GM12878 (cell line): ENCODE measurements at regions not wholly inside any gene's neighbourhood (a gene's known extent, or its start where the extent isn't known, plus 50 kb on each side); places are given as distances from the start of the nearest gene placed in this dataset.

Experiments
- CHD4 ChIP-seq: fragments of 200-600 bp; sonication (generic); IDR thresholded peaks from 2 replicates; pipeline ENCODE4 v1.6.1; 2016; ENCODE audit warnings: mild to moderate bottlenecking
- CTCF ChIP-seq, 3 experiments: IDR thresholded peaks in 2 of 3; conservative IDR thresholded peaks in 1 of 3; 2 replicates each; pipeline ENCODE4 v1.5.1; 2011; ENCODE audit warnings: low read depth in 3 of 3, low read length in 3 of 3, mild to moderate bottlenecking in 3 of 3, control low read depth in 2 of 3, moderate library complexity in 2 of 3, inconsistent platforms in 1 of 3, mixed read lengths in 1 of 3; ENCODE audit not compliant: control insufficient read depth in 2 of 3, insufficient read depth in 1 of 3; ENCODE audit errors: extremely low read depth in 1 of 3
- EGR1 ChIP-seq, 2 experiments: IDR thresholded peaks; 1 replicate in 1 of 2; 2 replicates in 1 of 2; pipeline ENCODE4 v1.6.1; 2011 to 2012; ENCODE audit warnings: low read depth in 2 of 2, low read length in 2 of 2, borderline replicate concordance in 1 of 2, mild to moderate bottlenecking in 1 of 2, moderate library complexity in 1 of 2
- KLF5 ChIP-seq: fragments of 450-650 bp; IDR thresholded peaks from 2 replicates; pipeline ENCODE4 v1.6.1; 2014; ENCODE audit warnings: mild to moderate bottlenecking; ENCODE audit not compliant: partially characterized antibody
- NR2C2 ChIP-seq: IDR thresholded peaks from 2 replicates; pipeline ENCODE4 v1.6.1; 2011; ENCODE audit warnings: borderline replicate concordance, low read depth; ENCODE audit not compliant: control insufficient read depth, insufficient read length
- POLR2A ChIP-seq: IDR thresholded peaks from 2 replicates; pipeline ENCODE4 v1.6.1; 2011; ENCODE audit warnings: low read depth, mild to moderate bottlenecking, low read length
- POLR2AphosphoS5 ChIP-seq: IDR thresholded peaks from 2 replicates; pipeline ENCODE4 v1.6.1; 2011; ENCODE audit warnings: mild to moderate bottlenecking, low read length, inconsistent platforms
- RAD21 ChIP-seq: IDR thresholded peaks from 2 replicates; pipeline ENCODE4 v1.6.1; 2011; ENCODE audit warnings: mild to moderate bottlenecking, low read depth, low read length, moderate library complexity; ENCODE audit not compliant: insufficient read depth
- RBBP5 ChIP-seq: fragments of 200-600 bp; sonication (generic); conservative IDR thresholded peaks from 2 replicates; pipeline ENCODE4 v1.6.1; 2016
- SUPT20H ChIP-seq: IDR thresholded peaks from 2 replicates; pipeline ENCODE4 v1.6.1; 2011; ENCODE audit warnings: low read depth, mild to moderate bottlenecking, low read length, moderate library complexity, borderline replicate concordance; ENCODE audit not compliant: control insufficient read depth
- ZNF24 ChIP-seq: fragments of 450-650 bp; IDR thresholded peaks from 2 replicates; pipeline ENCODE4 v1.6.1; 2017; ENCODE audit warnings: antibody characterized with exemption, mild to moderate bottlenecking

GRCh38 chr9:16134351-16134750 is 581.5 kb downstream of the CCDC171 start:
- TF ChIP-seq NR2C2 (no peak), CTCF (IDR thresholded peaks at IDR 0.05 in 2 of 3, conservative IDR thresholded peaks at IDR 0.05 in 1 of 3; ENCODE audit: control insufficient read depth in 2 of 3, extremely low read depth in 1 of 3, insufficient read depth in 1 of 3, low read depth in 3 of 3, low read length in 3 of 3) (no peak), KLF5 (no peak), RBBP5 (no peak), POLR2AphosphoS5 (no peak), EGR1 (IDR thresholded peaks at IDR 0.05; ENCODE audit: borderline replicate concordance in 1 of 2, low read depth in 2 of 2, low read length in 2 of 2) (no peak), CHD4 (no peak), SUPT20H (no peak), POLR2A (no peak), RAD21 (no peak), ZNF24 (no peak)
